NT2/D1 (cell line): ENCODE measurements at regions not wholly inside any gene's neighbourhood (a gene's known extent, or its start where the extent isn't known, plus 50 kb on each side); places are given as distances from the start of the nearest gene placed in this dataset.

ENCODE experiments used
- SUZ12 ChIP-seq: IDR thresholded peaks from 2 replicates; pipeline ENCODE4 v1.6.1; 2011; ENCODE audit not compliant: insufficient read length, insufficient read depth; ENCODE audit errors: extremely low read depth
- YY1 ChIP-seq: IDR thresholded peaks from 2 replicates; pipeline ENCODE4 v1.6.1; 2011; ENCODE audit not compliant: insufficient read length, insufficient read depth
- ZNF274 ChIP-seq: IDR thresholded peaks from 2 replicates; pipeline ENCODE4 v1.6.1; 2011; ENCODE audit warnings: mild to moderate bottlenecking, low read depth, low read length

DNA sequence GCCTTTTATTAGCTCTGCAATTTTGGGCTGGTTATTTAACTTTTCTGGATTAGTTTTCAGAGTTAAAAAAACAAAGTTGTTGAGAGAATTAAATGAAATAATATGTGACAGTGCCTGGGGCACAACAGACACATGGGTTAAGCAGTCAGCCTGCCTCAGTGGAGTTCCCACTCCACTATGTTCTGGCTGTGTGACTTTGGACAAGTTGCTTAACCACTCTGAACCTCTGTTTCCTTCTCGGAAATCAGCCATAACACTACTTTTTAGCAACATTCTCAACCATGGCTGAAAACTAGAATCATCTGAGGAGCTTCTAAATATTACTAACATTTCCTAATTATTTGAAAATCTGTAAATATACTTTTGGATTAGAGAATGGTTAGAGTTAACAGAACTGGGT, 56.5 kb upstream of the SLC6A11 start:
- TF ChIP-seq ZNF274 (no peak), YY1 (no peak), SUZ12 (no peak)
